Mammary epithelial cell (primary cell): ENCODE measurements at regions not wholly inside any gene's neighbourhood (a gene's known extent, or its start where the extent isn't known, plus 50 kb on each side); places are given as distances from the start of the nearest gene placed in this dataset.

Source experiments
- EZH2 ChIP-seq: IDR thresholded peaks from 2 replicates; pipeline ENCODE4 v1.6.1; 2012; ENCODE audit warnings: low read length, inconsistent platforms, borderline replicate concordance
- TF ChIP-seq, protein P1 (sequence below), 2 donors: IDR thresholded peaks in 1 of 2; conservative IDR thresholded peaks in 1 of 2; 2 replicates each; pipeline ENCODE4 v1.5.1; 2011 to 2012; ENCODE audit warnings: inconsistent platforms in 2 of 2, low read length in 2 of 2, mild to moderate bottlenecking in 2 of 2, control low read depth in 1 of 2, low read depth in 1 of 2; ENCODE audit not compliant: insufficient read depth in 1 of 2; ENCODE audit errors: extremely low read depth in 1 of 2

DNA sequence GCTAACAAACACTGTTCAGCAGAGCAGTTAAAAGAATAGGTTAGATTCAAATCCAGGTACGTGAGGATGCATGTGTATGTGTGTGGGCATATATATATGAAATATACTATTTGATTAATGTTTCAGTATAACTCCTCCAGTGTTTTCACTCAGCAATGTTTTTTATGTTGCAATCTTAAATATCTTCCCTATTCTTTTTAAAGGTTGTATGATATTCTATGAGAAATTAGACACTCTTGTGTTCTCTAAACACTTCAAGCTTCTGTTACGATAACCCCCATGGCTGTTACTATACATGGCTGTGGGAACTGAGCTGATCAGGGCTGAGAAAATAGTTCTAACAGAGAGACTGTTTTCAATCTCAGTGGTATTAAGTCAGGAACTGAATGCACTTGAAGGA lies 421.0 kb downstream of the CBLN4 start:
- TF ChIP-seq, protein P1, sequence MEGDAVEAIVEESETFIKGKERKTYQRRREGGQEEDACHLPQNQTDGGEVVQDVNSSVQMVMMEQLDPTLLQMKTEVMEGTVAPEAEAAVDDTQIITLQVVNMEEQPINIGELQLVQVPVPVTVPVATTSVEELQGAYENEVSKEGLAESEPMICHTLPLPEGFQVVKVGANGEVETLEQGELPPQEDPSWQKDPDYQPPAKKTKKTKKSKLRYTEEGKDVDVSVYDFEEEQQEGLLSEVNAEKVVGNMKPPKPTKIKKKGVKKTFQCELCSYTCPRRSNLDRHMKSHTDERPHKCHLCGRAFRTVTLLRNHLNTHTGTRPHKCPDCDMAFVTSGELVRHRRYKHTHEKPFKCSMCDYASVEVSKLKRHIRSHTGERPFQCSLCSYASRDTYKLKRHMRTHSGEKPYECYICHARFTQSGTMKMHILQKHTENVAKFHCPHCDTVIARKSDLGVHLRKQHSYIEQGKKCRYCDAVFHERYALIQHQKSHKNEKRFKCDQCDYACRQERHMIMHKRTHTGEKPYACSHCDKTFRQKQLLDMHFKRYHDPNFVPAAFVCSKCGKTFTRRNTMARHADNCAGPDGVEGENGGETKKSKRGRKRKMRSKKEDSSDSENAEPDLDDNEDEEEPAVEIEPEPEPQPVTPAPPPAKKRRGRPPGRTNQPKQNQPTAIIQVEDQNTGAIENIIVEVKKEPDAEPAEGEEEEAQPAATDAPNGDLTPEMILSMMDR (conservative IDR thresholded peaks at IDR 0.05 in 1 of 2, IDR thresholded peaks at IDR 0.05 in 1 of 2; ENCODE audit: extremely low read depth in 1 of 2, insufficient read depth in 1 of 2, low read depth in 1 of 2, low read length in 2 of 2) = no peak
- TF ChIP-seq EZH2 = no peak
